ENCODE measurements at regions not wholly inside any gene's neighbourhood (a gene's known extent, or its start where the extent isn't known, plus 50 kb on each side); places are given as distances from the start of the nearest gene placed in this dataset.
"Not testable (repeated sequence)": the region's sequence is repeated elsewhere in the genome, so short reads cannot be mapped to it uniquely, and the experiment has no call there.

DNA sequence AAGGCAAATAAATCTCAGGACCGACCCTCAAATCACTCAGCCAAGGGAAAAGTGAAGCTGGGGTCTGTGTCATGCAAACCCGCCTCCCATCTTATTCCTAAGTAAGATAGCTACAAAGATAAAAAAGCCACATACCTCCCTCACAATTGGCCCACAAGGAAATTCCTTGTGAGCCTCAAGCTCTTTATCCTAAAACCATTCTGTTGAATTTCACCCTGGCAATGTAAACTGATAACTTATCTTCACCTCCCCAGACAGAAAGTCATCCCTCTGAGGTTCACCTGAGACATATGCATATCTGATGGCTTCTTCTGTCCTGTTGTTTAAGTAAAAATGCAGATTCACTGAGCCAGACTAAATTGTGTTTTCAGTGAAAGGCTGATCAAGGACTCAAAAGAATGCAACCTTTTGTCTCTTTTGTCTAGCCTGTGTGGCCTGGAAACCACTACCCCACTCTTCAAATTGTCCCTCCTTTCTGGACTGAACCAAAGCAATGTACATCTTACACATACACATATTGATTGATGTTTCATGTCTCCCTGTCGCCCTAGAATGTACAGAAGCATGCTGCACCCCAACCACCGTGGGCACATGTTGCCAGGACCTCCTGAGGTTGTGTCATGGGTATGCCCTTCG, 91.3 kb downstream of the MFAP3L start:
- in situ Hi-C loops (cut with HindIII; ENCODE audit: low pct_ligation_motif_present, low pct_unique_long_range_greater_than_20kb, low sequenced_read_pairs) = no loop called here
- no peak for DNase-seq

DNA sequence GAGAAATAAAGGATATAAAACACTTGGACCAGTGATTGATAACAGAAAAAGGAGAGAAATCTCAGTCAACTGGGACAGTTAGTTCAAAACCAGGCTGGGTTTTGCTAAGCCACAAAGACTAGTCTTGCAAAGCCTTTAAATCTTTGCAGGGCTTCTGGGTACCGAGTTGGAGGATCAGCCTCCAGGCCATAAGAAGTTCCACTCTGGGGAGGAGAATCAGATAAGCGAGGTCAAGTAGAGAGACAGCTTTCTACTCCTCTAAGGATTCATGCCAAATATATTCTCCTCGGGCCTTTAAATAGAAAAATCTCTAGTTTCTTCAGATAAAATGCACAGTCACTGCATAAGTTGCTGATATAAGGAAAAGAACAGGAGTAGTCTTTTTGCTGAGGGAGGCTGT, 92.7 kb downstream of the MFAP3L start:
- in situ Hi-C loops (cut with HindIII; ENCODE audit: low pct_ligation_motif_present, low pct_unique_long_range_greater_than_20kb, low sequenced_read_pairs) = no loop called here
- no peak for DNase-seq

DNA sequence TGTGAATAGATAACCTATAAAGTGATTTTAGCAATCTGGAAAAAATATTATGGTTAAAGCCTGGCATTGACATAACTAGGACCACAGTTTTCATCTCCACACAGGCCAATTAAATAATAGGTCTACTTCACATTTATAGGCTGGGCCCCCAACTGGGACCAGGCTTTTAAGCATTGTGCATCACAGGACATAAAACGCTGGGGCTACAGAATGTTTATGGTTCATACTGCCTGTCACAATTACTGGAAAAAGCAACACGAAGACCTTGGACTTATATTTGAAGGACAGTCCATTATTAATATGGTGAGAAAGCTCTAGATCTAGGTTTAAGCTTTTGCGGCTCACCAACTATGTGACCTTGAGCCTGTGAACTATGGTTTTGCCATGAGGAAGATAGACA, 94.2 kb downstream of the MFAP3L start:
- no peak for DNase-seq
- in situ Hi-C loops (cut with HindIII; ENCODE audit: low pct_ligation_motif_present, low pct_unique_long_range_greater_than_20kb, low sequenced_read_pairs) = no loop called here

DNA sequence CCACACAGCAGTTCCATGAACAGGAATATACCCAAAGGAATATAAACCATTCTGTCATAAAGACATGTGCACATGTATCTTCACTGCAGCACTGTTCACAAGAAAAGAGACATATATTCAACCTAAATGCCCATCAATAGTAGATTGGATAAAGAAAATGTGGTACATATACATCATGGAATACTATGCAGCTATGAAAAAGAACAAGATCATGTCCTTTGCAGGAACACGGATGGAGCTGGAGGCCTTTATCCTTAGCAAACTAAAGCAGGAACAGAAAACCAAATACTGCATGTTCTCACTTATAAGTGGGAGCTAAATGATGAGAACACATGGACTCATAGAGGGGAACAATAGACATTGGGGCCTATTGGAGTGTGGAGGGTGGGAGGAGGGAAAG, 95.4 kb downstream of the MFAP3L start:
- DNase-seq; in situ Hi-C loops (cut with HindIII; ENCODE audit: low pct_ligation_motif_present, low pct_unique_long_range_greater_than_20kb, low sequenced_read_pairs): not testable (repeated sequence)

DNA sequence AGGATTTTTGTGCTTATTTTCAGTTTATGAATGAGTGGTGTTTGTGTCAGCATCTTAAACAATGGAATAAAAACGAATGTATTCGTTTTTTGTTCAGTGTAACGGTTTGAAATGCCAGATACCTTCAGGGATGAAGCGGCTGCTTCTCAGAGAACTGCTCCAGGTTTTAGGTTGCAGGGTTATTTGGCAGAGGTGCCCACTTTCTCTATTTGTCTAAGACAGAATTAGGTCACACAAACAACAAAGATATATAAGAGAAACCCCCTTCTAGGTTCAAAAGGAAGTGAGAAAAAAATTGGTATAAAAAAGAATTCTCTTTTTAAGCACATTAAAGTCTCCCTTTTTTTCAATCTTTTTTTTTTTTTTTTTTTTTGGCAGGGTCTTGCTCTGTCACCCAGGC, 98.9 kb downstream of the MFAP3L start:
- DNase-seq = no peak
- in situ Hi-C loops (cut with HindIII; ENCODE audit: low pct_ligation_motif_present, low pct_unique_long_range_greater_than_20kb, low sequenced_read_pairs) = no loop called here

DNA sequence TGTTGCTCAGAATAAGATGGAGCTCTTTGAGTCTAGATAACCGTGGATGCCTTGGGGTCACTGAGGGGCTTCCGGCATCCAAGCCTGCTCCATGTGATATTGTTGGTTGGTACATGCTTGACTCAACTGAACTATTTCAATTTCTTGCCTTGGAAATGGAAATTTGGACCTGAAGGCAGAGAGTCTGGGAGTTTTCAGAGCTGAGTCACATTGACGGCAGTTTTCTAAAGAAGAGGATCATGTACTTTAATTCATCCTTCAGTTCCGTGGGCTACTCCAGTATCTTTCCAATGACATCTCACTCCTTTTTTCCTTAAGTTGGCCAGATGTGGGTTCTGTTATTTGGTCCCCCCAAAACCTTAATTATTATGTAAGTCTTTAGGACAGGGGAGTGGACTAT, 100.5 kb downstream of the MFAP3L start:
- DNase-seq = no peak
- in situ Hi-C loops (cut with HindIII; ENCODE audit: low pct_ligation_motif_present, low pct_unique_long_range_greater_than_20kb, low sequenced_read_pairs) = no loop called here

DNA sequence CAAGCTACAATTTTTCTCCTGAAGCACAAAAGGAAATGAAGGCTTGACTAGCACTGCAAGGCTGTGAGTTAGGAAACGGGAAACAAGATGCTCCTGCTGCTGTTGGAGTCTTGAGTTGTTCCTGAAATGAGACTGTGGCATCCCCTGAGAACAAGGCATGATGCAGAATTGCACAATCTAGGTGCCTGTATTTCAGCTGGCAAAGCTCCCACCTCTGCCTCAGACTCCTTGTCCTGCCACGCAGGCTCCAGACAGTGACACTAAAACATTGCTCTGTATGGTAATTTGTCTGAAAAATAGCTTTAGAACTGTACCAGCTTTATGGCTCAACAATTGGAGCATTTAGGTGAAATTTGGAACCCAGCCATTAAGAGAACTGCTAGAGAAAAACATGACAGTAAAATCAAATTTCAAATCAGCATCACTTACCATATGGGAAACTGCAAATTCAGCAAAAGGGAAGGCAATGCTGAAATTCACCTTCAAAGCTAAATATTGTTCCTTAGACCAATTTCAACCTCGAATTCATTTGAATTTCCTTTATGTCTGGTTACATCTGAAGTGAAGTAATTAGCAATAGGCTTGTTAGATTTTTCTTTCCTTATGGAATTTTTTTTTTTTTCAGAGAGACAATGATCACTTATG, 103.4 kb downstream of the MFAP3L start:
- in situ Hi-C loops (cut with HindIII; ENCODE audit: low pct_ligation_motif_present, low pct_unique_long_range_greater_than_20kb, low sequenced_read_pairs) = no loop called here
- DNase-seq = no peak

DNA sequence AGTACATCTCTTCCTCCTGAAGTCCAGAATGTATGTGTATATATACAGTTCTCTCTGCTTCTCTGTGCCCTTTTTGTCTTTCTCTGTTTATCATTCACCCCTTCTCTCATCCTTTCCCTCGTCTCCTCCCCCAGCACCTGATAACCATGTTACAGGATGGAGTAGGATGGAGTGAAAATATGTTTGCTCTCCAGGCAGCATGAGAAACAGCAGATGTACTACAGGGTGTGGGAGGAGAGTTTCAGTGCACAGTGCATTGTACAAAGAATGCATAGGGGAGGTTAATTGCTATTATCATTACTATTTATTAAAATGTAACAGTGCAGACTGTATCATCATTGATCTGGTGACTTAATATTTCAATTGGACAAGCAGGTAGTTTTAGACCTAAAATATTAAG, 104.5 kb downstream of the MFAP3L start:
- no peak for DNase-seq
- in situ Hi-C loops (cut with HindIII; ENCODE audit: low pct_ligation_motif_present, low pct_unique_long_range_greater_than_20kb, low sequenced_read_pairs) = no loop called here

DNA sequence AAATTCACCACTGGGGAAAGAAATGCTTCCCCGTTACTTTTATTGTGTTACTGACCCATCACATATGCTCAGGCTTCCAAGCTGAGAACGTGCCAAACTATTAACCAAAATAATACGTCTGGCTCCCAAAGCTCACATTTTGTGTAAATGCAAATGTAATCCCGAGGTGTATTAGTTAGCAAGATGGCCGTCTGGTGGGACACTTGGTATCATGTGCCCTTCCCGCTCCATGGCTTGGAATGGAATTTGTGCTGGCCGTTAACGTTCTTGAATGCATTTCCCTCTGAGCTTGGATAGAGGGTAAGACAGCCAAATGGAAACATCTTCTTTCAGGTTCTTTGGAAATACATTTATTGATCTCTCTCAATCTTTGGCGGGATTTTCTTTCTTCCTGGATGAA, 105.0 kb downstream of the MFAP3L start:
- DNase-seq = no peak
- in situ Hi-C loops (cut with HindIII; ENCODE audit: low pct_ligation_motif_present, low pct_unique_long_range_greater_than_20kb, low sequenced_read_pairs) = no loop called here

DNA sequence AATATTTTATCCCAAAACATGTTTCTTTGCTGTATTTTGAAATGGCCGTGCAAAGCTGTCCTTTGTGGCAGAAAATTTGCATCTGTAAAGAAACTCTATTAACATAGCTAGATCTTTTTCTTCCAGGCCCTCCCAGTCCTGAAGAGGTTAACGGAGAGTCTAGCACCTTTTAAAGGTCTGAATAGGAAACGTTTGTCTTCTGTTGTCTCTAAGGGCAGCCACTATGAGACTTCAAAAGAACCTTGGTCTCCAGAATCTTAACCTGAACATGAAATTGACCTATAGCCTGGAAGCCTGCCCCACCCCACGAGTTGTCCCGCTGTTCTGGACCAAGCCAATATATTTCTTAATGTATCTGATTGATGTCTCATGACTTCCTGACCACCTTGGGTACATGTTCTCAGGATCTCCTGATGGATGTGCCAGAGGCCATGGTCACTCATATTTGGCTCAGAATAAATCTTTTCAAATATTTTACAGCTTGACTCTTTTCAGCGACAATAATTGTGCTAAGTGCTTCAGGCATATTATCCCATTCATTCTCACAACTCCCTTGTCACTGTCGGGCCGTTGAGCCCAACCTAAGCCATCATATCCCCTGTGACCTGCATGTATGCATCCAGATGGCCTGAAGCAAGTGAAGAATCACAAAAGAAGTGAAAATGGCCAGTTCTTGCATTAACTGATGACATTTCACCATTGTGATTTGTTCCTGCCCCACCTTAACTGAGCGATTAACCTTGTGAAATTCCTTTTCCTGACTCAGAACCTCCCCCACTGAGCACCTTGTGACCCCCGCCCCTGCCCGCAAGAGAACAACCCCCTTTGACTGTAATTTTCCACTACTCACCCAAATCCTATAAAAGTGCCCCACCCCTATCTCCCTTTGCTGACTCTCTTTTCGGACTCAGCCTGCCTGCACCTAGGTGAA, 106.7 kb downstream of the MFAP3L start:
- in situ Hi-C loops (cut with HindIII; ENCODE audit: low pct_ligation_motif_present, low pct_unique_long_range_greater_than_20kb, low sequenced_read_pairs); DNase-seq: not testable (repeated sequence)

DNA sequence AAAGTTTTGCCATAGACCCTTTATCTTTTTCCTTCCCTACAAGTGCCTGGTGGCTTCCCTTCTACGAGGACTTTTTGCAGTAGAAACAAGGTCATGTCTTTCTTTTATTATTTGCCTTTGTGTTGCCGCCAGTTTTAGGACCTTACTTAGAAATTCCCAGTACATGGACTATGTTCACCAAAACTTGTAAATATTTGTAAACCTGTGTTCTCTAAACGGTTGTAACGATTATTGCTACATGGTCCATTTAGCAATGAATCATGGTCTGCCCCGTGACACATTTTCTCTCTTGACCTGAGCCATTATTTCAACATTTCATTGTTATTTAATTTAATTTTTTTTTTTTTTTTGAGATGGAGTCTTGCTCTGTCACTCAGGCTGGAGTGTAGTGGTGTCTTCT, 110.7 kb downstream of the MFAP3L start:
- DNase-seq = no peak
- in situ Hi-C loops (cut with HindIII; ENCODE audit: low pct_ligation_motif_present, low pct_unique_long_range_greater_than_20kb, low sequenced_read_pairs) = no loop called here

DNA sequence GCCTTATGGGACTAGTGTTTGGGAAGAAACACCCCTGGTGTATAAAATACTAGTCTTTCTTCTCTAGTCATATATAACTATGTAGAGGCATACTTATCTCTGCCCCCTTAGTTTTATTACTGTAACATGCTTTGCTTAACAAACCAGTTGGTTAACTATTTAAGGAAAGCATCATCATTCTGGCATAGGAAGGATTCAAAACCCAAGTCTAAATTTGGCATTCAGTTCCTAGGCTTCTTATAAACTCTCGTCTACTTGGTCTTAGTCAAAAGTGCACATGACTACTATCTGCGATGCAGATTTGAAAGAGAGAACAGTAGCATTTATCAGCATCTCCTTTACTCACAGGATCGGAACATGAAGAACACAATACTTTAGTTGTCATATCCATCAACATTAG, 111.3 kb downstream of the MFAP3L start:
- no peak for DNase-seq
- in situ Hi-C loops (cut with HindIII; ENCODE audit: low pct_ligation_motif_present, low pct_unique_long_range_greater_than_20kb, low sequenced_read_pairs) = no loop called here

DNA sequence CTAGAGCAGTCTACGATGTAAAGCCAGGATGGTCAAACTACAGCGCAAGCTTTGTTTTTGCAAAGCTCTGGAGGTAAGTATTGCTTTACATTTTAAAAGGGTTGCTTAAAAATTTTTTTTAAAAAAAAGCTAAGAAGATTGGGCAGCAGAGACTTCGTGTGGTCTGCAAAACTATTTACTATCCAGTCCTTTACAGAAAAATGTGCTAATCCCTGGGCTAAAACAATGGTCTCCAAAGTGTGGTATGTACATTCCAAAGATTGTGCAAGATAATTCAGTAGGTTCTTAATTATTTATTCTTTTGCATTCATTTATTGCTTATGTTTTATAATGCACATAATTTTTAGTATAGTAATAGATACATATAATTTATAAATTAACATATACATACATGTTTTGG, 113.2 kb downstream of the MFAP3L start:
- no peak for DNase-seq
- in situ Hi-C loops (cut with HindIII; ENCODE audit: low pct_ligation_motif_present, low pct_unique_long_range_greater_than_20kb, low sequenced_read_pairs) = no loop called here

DNA sequence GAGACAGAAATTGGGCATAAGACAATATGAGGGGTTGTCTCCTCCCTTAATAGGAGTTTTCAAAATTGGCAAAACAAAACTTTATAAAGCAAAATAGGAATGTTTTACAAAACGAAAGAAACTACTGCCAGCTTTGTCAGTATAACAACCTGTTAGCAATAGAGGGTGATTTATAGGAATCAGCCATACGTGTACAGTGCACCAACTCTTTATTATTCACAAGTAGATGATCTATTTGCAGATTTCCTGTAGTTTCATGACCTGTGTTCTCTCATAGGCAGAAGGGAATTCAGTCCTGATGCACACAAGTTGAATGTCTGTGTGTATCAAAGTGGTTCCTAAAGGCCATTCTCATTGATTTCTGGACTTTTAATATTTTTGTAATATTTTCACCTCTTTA, 116.3 kb downstream of the MFAP3L start:
- in situ Hi-C loops (cut with HindIII; ENCODE audit: low pct_ligation_motif_present, low pct_unique_long_range_greater_than_20kb, low sequenced_read_pairs) = no loop called here
- DNase-seq = no peak

DNA sequence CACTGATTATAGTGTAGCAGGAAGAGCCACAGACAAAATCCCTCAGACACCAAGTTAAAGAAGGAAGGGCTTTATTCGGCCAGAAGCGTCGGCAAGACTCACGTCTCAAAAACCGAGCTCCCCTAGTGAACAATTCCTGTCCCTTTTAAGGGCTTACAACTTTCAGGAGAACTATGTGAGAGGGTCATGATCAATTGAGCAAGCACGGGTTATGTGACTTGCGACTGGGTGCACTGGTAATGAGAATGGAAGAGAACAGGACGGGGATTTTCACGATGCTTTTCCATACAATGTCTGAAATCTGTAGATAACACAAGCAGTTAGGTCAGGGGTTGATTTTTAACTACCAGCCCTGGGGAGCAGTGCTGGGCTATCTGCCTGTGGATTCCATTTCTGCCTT, 116.7 kb downstream of the MFAP3L start:
- DNase-seq = no peak
- in situ Hi-C loops (cut with HindIII; ENCODE audit: low pct_ligation_motif_present, low pct_unique_long_range_greater_than_20kb, low sequenced_read_pairs) = no loop called here

DNA sequence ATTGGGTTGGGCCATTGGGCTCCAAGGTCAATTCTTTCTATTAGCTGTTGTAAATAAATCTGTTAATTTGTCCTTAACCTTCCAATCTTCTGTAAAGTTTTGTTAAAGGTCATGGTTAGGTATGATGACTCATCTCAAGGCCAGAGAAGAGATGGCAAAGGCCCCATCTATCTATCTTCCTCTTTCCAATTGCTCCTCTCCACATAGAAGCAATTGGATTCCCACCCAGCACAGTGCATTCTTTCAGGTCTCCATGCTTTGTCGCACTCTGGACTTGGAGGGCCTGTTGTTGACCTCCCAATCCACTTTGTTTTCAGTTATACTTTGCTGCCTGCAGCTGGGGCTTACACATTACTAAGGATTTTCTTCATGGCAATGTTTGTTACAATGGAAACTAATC, 118.5 kb downstream of the MFAP3L start:
- no peak for DNase-seq
- in situ Hi-C loops (cut with HindIII; ENCODE audit: low pct_ligation_motif_present, low pct_unique_long_range_greater_than_20kb, low sequenced_read_pairs) = no loop called here

DNA sequence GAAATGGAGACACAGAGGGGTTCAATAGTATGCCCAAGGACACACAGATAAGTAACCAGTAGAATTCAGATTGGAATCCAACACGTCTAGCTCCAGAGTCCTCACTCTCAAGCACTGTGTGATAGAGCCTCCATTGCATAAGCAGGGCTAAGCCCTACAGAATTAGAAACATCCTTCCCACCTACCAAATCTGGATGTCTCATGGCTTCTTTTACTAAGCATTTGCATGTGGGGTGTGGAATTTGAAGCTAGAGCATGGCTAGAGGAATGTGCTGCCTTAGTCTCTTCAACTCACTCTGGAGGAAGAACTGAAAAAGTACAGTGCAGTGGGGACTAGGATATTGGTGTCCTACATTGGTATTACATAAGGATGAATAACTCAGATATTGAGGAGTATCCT, 119.4 kb downstream of the MFAP3L start:
- no peak for DNase-seq
- in situ Hi-C loops (cut with HindIII; ENCODE audit: low pct_ligation_motif_present, low pct_unique_long_range_greater_than_20kb, low sequenced_read_pairs) = no loop called here

DNA sequence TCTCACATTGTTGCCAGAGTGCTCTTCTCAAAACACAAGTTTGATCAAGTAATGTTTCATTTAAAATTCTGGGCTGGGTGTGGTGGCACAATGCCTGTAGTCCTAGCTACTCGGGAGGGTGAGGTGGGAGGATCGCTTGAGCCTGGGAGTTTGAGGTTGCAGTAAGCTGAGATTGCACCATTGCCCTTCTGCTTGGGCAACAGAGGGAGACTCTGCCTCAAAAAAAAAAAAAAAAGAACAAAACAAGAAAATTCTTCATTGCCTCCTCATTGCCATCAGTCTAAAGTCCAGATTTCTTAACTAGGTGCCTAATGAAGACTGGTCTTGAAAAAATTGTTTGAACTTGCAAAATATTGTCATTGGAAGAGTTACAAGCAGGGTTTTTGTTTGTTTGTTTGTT, 120.1 kb downstream of the MFAP3L start:
- in situ Hi-C loops (cut with HindIII; ENCODE audit: low pct_ligation_motif_present, low pct_unique_long_range_greater_than_20kb, low sequenced_read_pairs) = no loop called here
- no peak for DNase-seq

DNA sequence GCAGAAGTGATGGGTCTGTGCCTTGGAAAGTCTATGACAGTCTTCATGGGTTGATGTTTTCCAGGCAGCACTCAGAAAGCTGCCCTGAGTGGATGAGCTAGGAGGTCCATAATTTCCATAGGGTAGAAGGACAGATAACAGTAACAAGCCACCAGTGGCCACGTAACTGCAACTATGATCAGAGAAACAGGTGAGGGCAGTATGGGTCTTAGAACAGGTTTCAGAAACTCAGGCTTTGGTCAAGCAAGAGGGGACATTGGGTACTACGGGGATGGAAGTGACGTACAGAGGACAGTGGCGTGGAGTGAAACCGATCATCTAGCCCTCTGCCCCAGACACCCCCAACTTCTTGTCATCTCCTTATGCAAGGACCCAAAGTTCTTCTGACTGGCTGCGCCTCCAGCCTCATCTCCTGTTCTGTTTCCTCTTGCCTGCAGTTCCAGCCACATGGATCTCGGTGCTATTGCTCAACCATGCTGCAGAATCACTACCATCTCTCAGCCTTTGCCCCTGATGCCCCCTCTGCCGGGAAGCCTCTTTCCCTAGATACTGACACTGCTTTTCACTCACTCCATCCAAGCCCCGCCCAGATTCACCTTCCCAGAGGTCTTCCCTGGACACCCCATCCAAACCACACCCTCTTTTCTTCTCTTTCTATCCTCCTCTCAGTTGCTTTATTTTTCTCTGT, 123.4 kb downstream of the MFAP3L start:
- in situ Hi-C loops (cut with HindIII; ENCODE audit: low pct_ligation_motif_present, low pct_unique_long_range_greater_than_20kb, low sequenced_read_pairs) = no loop called here
- no peak for DNase-seq
